HG03442 (cell line): ENCODE measurements at regions not wholly inside any gene's neighbourhood (a gene's known extent, or its start where the extent isn't known, plus 50 kb on each side); places are given as distances from the start of the nearest gene placed in this dataset.
"Not testable (repeated sequence)": the region's sequence is repeated elsewhere in the genome, so short reads cannot be mapped to it uniquely, and the experiment has no call there.

Experiments
- ATAC-seq: cut with Tn5 transposase; IDR thresholded peaks from one replicate; pipeline ENCODE4 v1.9.1; 2021; ENCODE audit warnings: mild to moderate bottlenecking, moderate library complexity; ENCODE audit not compliant: unreplicated experiment

DNA sequence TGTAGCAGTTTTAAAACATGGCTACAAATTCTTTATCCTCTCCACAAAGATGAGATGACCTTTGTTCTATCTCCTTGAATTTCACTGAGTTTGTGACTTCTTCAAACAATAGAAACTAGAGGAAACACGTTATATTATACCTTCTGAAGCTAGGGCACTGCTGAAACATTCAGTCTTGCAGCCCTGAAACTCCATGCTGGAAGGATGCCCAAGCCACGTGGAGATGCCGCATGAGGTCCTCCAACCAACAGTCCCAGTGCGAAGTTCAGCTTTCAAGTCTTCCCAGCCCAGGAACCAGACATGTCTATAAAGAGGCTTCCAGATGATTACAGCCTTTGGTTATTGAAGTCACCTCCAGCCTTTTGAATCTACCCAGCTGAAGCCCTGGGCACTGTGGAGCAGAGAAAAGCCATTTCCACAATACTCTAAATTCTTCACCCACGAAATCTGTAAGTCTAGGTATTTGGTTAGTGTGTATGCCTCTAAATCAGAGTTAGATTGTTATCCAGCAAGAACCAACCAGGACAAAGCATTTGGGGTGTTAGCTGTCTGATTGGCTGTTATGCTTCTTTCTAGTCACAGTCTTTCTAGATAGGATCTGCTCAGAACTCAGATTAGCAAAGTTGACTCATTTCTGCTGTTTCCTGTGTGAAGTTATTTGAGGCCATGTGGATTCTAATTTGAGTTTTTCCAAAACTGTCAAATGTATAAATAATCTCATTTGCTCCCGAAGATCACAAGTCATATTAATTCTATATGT is 186.5 kb upstream of the TMEM72 start:
- ATAC-seq: peak; percentile 61

- ATAC-seq: peak; percentile 80
These were observed 185.7 kb upstream of the TMEM72 start for GRCh38 chr10:44725404-44725803.

DNA sequence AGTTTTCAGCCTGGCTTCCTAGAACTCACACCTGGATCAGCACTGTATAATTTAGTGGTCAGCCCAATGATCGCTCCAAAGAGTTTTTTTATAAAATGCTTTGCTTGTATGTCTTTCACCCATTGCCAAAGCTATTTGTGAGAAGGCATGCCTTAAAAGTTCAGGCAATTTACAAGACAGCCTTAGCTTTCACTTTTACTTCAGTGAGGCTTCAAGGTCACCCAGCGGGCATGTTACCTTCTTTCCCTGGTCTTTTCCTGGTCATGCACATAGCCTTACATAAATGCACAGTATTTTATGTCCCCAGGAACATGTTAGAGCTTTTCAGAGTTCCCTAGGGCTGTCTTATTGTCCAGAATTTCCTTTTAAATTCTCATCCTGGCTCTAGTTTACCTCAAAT is 179.9 kb upstream of the TMEM72 start:
- no peak for ATAC-seq

DNA sequence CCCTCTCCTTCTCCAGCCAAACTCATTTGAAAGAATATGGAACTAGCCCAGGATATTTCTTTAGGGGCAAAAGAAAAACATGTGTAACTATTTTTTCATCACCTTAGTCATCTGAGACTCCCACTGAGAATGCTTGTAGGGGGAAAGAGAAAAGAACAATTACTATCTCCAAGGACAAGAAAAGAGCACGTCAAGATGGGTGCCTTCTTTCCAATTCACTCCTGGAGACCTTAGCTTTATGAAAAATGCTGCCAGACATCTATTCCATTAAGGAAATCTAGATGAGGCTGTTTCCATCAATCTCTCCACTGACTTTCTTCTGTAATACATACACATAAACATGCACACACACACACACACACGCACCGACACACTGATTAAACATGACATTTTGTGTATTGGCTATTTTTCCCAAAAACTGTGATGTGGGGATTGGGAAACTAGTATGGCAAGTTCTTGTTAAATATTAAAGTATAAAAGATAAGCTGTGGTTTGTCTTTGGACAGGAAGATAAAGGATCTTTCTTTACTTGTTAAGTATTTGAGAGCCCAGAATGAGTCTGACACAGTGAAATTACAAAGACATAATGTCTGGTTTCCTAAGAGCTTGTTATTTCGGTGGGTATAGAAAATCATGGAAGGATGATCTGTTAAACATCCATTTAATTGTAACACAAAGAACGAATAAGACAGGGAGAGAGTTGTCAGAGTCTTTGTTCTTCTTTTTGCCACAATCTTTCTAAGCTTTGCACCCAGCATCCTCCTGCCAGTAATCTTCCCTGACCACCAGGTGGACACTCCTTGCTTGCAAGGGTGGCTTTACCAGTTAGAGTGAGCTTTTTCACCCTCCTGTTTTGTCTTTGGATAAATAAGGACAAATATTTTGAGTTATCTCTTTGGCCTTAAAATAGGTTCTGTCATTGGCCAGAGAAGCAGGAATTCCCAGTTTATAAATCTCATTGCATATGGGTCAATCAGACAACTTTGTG is 177.3 kb upstream of the TMEM72 start:
- ATAC-seq: no peak

DNA sequence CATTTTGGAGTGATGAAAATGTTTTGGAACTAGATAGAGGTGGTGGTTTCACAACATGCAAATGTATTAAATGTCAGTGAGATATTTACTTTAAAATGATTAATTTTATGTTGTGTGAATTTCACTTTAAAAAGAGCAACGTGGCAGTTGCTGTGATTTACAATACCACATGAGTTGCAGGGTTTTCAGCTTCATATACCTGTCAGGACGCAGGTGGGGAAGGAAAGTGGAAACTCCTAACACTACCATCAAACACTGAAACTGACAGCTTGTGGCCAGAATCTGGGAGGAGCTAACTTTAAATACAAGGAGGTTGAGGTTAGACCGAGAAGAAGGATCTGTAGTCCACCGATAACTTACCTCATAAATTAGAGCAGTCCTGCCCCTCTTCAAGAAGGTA is 168.9 kb upstream of the TMEM72 start:
- ATAC-seq: no peak

DNA sequence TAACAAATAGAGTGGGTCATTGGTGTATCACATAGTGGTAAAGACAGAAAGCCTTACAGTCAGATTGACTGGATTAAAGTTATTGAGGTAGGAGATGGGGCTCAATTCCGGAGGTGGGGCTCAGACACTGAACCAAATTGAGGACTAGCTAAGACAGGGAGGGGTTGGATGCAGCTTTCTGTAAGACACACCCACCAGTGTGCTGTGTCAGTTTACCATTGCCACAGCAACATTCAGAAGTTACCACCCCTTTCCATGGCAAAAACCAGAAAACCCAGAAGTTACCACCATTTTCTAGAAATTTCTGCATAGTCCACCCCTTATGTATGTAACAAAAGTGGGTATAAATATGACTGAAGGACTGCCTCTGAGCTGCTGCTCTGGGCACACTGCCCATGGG is 167.6 kb upstream of the TMEM72 start:
- ATAC-seq: no peak

- no peak for ATAC-seq
These were observed 165.2 kb upstream of the TMEM72 start for GRCh38 chr10:44745920-44746319.

DNA sequence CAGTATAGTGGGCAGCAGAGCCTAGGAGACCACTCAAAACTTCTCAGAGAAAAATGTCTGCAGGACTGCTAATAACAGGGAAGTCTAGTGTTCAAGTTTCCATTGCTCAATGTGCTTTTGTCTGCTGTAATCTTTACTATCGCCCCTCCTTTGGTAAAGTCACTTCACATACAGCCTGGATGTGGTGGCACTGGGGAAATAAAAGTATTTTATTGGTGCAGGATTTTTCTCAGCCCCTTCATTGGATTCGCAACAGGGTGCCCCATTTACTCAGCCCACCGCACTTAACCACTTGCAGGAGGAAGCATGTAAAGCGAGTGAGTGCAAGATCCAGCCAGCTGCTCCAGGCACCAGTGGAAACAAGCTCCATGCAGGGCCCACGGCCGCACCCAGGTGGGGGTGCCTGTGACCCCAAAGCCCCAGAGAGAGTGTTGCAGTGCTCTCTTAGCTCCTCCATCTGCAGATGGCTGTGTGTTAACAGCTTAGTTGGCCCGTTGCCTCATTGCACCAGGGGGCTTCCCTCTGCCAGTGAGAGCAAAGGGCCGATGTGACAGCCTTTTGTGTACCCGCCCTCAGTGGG is 163.5 kb upstream of the TMEM72 start:
- ATAC-seq: no peak

DNA sequence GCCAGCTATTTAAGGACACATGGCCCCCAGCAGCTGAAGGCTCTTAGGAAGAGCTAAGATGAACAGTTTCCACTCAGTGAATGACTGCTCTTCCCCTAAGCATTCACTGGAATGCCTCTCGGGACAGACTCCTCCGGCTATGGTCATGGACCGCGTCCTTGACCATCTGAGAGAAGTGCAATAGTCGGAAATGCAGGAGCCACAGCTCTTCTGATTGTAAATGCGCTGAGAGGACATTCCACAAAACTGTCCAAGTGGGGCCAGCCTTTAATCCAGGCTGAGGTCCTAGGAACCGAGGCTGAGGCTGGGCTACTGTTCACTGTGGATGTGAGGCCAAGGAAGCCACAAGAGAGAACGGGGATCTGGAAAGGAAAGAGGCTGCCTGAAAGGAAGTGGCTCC is 162.0 kb upstream of the TMEM72 start:
- ATAC-seq: no peak

GRCh38 chr10:44752451-44753441 is 158.4 kb upstream of the TMEM72 start:
- no peak for ATAC-seq

DNA sequence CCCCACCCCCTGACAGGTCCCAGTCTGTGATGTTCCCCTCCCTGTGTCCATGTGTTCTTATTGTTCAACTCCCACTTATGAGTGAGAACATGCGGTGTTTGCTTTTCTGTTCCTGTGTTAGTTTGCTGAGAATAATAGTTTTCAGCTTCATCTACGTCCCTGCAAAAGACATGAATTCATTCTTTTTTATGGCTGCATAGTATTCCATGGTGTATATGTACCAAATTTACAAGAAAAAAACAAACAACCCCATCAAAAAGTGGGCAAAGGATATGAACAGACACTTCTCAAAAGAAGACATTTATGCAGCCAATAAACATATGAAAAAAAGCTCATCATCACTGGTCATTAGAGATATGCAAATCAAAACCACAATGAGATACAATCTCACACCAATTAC is 156.8 kb upstream of the TMEM72 start:
- ATAC-seq: not testable (repeated sequence)

DNA sequence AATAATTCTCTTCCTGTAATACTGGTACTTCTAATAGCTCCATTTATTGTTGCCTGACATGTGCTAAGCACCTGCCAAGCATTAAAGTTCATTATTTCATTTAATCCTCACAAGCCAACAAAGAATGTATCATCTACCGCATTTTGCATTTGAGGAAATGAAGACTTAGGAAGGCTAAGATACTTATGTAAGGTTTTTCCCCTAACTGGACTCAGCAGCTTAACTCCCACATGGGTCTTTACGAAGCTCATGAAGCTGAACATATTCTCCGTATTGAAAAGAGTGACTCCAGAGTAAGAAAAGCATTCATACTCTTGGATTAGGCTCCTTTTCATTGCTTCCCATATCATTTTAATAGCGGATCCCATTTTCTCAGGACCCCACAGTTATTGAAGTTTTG is 155.7 kb upstream of the TMEM72 start:
- no peak for ATAC-seq

- ATAC-seq: no peak
These were observed 154.9 kb upstream of the TMEM72 start for GRCh38 chr10:44756216-44756615.

GRCh38 chr10:44757551-44758205 is 153.5 kb upstream of the TMEM72 start:
- ATAC-seq: no peak

DNA sequence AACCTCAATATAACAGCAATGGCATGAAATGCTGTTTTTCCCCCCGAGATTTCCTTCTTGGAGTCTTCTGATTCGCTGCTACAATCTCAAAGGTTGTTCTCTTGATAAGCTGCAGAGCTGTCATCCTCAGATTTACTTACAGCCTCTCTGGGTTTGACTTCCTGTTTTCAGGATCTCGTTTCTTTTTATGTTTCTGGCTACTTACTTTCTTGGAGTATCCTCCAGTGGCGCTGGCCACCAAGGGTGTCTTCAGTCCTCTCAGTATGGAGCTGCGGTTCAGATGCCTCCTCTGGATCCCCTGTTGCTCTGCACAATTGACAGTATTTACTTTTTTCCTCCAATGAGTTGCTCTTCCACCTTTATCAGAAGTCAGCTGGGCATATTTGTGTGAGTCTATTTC is 152.0 kb upstream of the TMEM72 start:
- ATAC-seq: no peak

GRCh38 chr10:44760513-44760912 is 150.6 kb upstream of the TMEM72 start:
- no peak for ATAC-seq

DNA sequence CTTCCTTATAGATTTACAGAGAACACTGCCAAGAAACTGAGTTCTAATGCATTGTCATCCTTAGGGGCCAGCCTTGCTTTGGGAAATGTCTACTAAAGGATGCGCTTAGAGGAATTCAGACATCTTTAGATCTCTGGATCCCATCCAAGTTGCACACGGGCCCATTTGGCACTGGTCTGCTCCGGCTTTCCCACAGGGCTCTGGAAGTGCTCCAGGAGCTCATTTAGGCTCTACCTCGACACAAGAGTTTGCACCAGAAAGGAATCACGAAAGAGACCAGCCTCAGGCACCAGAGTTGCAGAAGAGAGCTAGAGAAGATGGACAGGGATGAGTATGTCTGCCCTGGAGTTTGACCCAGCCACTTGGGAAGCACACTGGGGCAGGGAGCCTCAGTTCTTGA is 150.1 kb upstream of the TMEM72 start:
- no peak for ATAC-seq

GRCh38 chr10:44763331-44763730 is 147.8 kb upstream of the TMEM72 start:
- no peak for ATAC-seq

GRCh38 chr10:44765299-44765698 is 145.8 kb upstream of the TMEM72 start:
- no peak for ATAC-seq

GRCh38 chr10:44766631-44767030 is 144.5 kb upstream of the TMEM72 start:
- no peak for ATAC-seq
